ENCODE measurements at regions not wholly inside any gene's neighbourhood (a gene's known extent, or its start where the extent isn't known, plus 50 kb on each side); places are given as distances from the start of the nearest gene placed in this dataset.

DNA sequence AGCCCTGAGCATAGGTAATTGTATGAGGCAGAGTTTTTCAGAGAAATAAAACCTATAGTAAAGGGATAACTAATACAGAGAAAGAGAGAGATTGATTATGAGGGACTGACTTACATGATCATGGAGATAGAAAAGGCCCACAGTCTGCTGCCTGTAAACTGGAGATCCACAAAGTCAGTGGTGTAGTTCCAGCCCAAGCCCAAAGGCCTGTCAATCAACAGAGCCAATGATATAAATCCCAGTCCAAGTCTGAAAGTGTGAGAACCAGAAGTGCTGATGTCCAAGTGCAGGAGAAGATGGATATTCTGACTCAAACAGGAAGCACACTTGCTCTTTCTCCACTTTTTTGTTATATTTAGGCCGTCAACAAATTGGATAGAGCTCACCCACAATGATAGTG is 340.1 kb upstream of the RGS18 start:
- WGBS (ENCODE audit: low lambda C conversion rate) = 0% methylated on average over 1 of the region's 1 CpG
- H2AFZ ChIP-seq (ENCODE audit: low read length) = no peak overlapping the region
- in situ Hi-C loops (cut with HindIII; ENCODE audit: extremely low pct_ligation_motif_present, low pct_unique_long_range_greater_than_20kb) = no loop called here

GRCh38 chr1:191831572-191831971 is 326.7 kb upstream of the RGS18 start:
- ATAC-seq = no peak
- Histone ChIP-seq H3K27ac (ENCODE audit: extremely low read length, insufficient read depth, low read length) (no peak overlapping the region), H3K4me2 (ENCODE audit: low read depth, low read length) (no peak overlapping the region), H3K4me1 (ENCODE audit: insufficient read depth, low read length) (no peaks in the 10 kb centered on the region), H3K79me2 (ENCODE audit: insufficient read depth, low read length) (no peaks in the 10 kb centered on the region), H3K27me3 (ENCODE audit: control insufficient read depth in 1 of 2, insufficient read depth in 2 of 2, low read length in 2 of 2) (no peaks in the 10 kb centered on the region), H3K9ac (ENCODE audit: insufficient read depth, low read depth, low read length) (no peak overlapping the region), H3K4me3 (replicated peaks in 1 of 3; ENCODE audit: insufficient read depth in 1 of 3, low read depth in 2 of 3, low read length in 3 of 3) (no peak overlapping the region), H2AFZ (ENCODE audit: low read length) (no peak overlapping the region), H4K20me1 (ENCODE audit: insufficient read depth, low read length) (no peaks in the 10 kb centered on the region), H3K36me3 (replicated peaks in 1 of 2; ENCODE audit: control insufficient read depth in 1 of 2, insufficient read depth in 2 of 2, low read length in 2 of 2) (no peaks in the 10 kb centered on the region), H3K9me3 (ENCODE audit: low read length) (no peaks in the 10 kb centered on the region)
- WGBS (ENCODE audit: low lambda C conversion rate) = under 1% methylated on average over 4 of the region's 4 CpGs
- POLR2A ChIA-PET = no interaction called here
- DNase-seq (ENCODE audit: low spot score) = no peak
- in situ Hi-C loops (cut with HindIII; ENCODE audit: extremely low pct_ligation_motif_present, low pct_unique_long_range_greater_than_20kb) (no loop called here), intact Hi-C loops (cut with micrococcal nuclease; ENCODE audit: unreplicated experiment) (no loop called here)
- BruUV-seq (replicated peaks) = no TSS peak
- no peak for FAIRE-seq
- CTCF ChIA-PET (ENCODE audit: low intra/inter-chr PET ratio, low total read pairs) = no interaction called here
- TF ChIP-seq ATF3 (CRISPR knock-in tag; IDR thresholded peaks at IDR 0.05) = no peak
- no peak for TF ChIP-seq ZNF557 (CRISPR knock-in tag; IDR thresholded peaks at IDR 0.05)
- TF ChIP-seq CCDC6 (CRISPR knock-in tag; IDR thresholded peaks at IDR 0.05) = no peak
- TF ChIP-seq LBX2 (CRISPR knock-in tag; IDR thresholded peaks at IDR 0.05; ENCODE audit: borderline replicate concordance) = no peak
- no peak for TF ChIP-seq HNRNPL (IDR thresholded peaks at IDR 0.05; ENCODE audit: low read depth, low read length)
- no peak for TF ChIP-seq MXD1 (CRISPR knock-in tag; IDR thresholded peaks at IDR 0.05)
- TF ChIP-seq MLLT10 (CRISPR knock-in tag; IDR thresholded peaks at IDR 0.05) = no peak
- TF ChIP-seq GPN1 (CRISPR knock-in tag; IDR thresholded peaks at IDR 0.05; ENCODE audit: borderline replicate concordance) = no peak
- no peak for TF ChIP-seq PAWR (CRISPR knock-in tag; IDR thresholded peaks at IDR 0.05; ENCODE audit: borderline replicate concordance)
- no peak for TF ChIP-seq BRF2 (CRISPR knock-in tag; IDR thresholded peaks at IDR 0.05)
- no peak for TF ChIP-seq FOXC1 (CRISPR knock-in tag; IDR thresholded peaks at IDR 0.05; ENCODE audit: borderline replicate concordance)
- no peak for TF ChIP-seq CENPT (CRISPR knock-in tag; IDR thresholded peaks at IDR 0.05; ENCODE audit: low read depth)
- no peak for TF ChIP-seq ARID3A (IDR thresholded peaks at IDR 0.05; ENCODE audit: low read depth, low read length)

More for the DNA sequence above, 340.1 kb upstream of the RGS18 start:
- FAIRE-seq = no peak
- ChIA-PET CTCF (ENCODE audit: low intra/inter-chr PET ratio, low total read pairs) (no interaction called here), POLR2A (no interaction called here)
- Histone ChIP-seq H3K4me3 (replicated peaks in 1 of 3; ENCODE audit: insufficient read depth in 1 of 3, low read depth in 2 of 3, low read length in 3 of 3) (no peak overlapping the region), H3K4me2 (ENCODE audit: low read depth, low read length) (no peak overlapping the region), H3K4me1 (ENCODE audit: insufficient read depth, low read length) (no peaks in the 10 kb centered on the region), H3K27me3 (ENCODE audit: control insufficient read depth in 1 of 2, insufficient read depth in 2 of 2, low read length in 2 of 2) (no peaks in the 10 kb centered on the region), H3K27ac (ENCODE audit: extremely low read length, insufficient read depth, low read length) (no peak overlapping the region), H3K9me3 (ENCODE audit: low read length) (no peaks in the 10 kb centered on the region), H3K9ac (ENCODE audit: insufficient read depth, low read depth, low read length) (no peak overlapping the region), H3K79me2 (ENCODE audit: insufficient read depth, low read length) (no peaks in the 10 kb centered on the region), H3K36me3 (replicated peaks in 1 of 2; ENCODE audit: control insufficient read depth in 1 of 2, insufficient read depth in 2 of 2, low read length in 2 of 2) (no peaks in the 10 kb centered on the region), H4K20me1 (ENCODE audit: insufficient read depth, low read length) (no peaks in the 10 kb centered on the region)
- no peak for DNase-seq (ENCODE audit: low spot score)
- ATAC-seq = no peak
- BruUV-seq (replicated peaks) = no TSS peak
- TF ChIP-seq ZFAT (CRISPR knock-in tag; conservative IDR thresholded peaks at IDR 0.05) (no peak), MED8 (CRISPR knock-in tag; IDR thresholded peaks at IDR 0.05; ENCODE audit: insufficient replicate concordance) (no peak), GATAD1 (CRISPR knock-in tag; IDR thresholded peaks at IDR 0.05) (no peak), ZNF567 (CRISPR knock-in tag; IDR thresholded peaks at IDR 0.05; ENCODE audit: borderline replicate concordance) (no peak), MAZ (IDR thresholded peaks at IDR 0.05; ENCODE audit: borderline replicate concordance, low read depth, low read length) (no peak), MAZ (CRISPR knock-in tag; IDR thresholded peaks at IDR 0.05; ENCODE audit: low read depth) (no peak), ZNF891 (CRISPR knock-in tag; IDR thresholded peaks at IDR 0.05) (no peak), SNRNP70 (IDR thresholded peaks at IDR 0.05; ENCODE audit: low read depth, low read length) (no peak), ZNF563 (CRISPR knock-in tag; IDR thresholded peaks at IDR 0.05) (no peak)
- intact Hi-C loops (cut with micrococcal nuclease; ENCODE audit: unreplicated experiment) = no loop called here

All from HepG2 (cell line).